Endothelial cell (in vitro differentiated cells): ENCODE measurements at regions not wholly inside any gene's neighbourhood (a gene's known extent, or its start where the extent isn't known, plus 50 kb on each side); places are given as distances from the start of the nearest gene placed in this dataset.
A peak's percentile ranks its signal among the peaks of the same experiment; 100 is the strongest.

Experiments
- DNase-seq: peaks from one replicate; pipeline ENCODE4 v3.0.0; 2021; ENCODE audit warnings: low spot score
- H3K27ac Mint-ChIP-seq: one replicate; pipeline ENCODE4 v1.8.0; 2021; ENCODE audit warnings: mixed read lengths, inconsistent platforms; ENCODE audit not compliant: unreplicated experiment
- H3K27me3 Mint-ChIP-seq: one replicate; pipeline ENCODE4 v1.8.0; 2021; ENCODE audit warnings: mild to moderate bottlenecking, moderate library complexity, mixed read lengths, inconsistent platforms; ENCODE audit not compliant: unreplicated experiment
- H3K36me3 Mint-ChIP-seq: one replicate; pipeline ENCODE4 v1.8.0; 2021; ENCODE audit warnings: mild to moderate bottlenecking, low read depth, mixed read lengths, inconsistent platforms; ENCODE audit not compliant: unreplicated experiment
- H3K4me1 Mint-ChIP-seq: one replicate; pipeline ENCODE4 v1.8.0; 2021; ENCODE audit warnings: mild to moderate bottlenecking, mixed read lengths, inconsistent platforms; ENCODE audit not compliant: unreplicated experiment
- H3K4me3 Mint-ChIP-seq: one replicate; pipeline ENCODE4 v1.8.0; 2021; ENCODE audit warnings: mild to moderate bottlenecking, mixed read lengths, inconsistent platforms; ENCODE audit not compliant: unreplicated experiment
- H3K9me3 Mint-ChIP-seq: one replicate; pipeline ENCODE4 v1.8.0; 2021; ENCODE audit warnings: mixed read lengths, inconsistent platforms; ENCODE audit not compliant: unreplicated experiment
- CTCF ChIP-seq: fragments of 200-600 bp; sonication (generic); IDR thresholded peaks from one replicate; pipeline ENCODE4 v1.5.0; 2021; ENCODE audit warnings: antibody characterized with exemption; ENCODE audit not compliant: unreplicated experiment

GRCh38 chr6:27669624-27670301 lies 196.9 kb upstream of the ZNF184 start:
- no peak for TF ChIP-seq CTCF
- no peaks in the 10 kb centered on the region for H3K36me3 Mint-ChIP-seq
- no peak for DNase-seq
- H3K9me3 Mint-ChIP-seq, result no peaks in the 10 kb centered on the region
- no peak overlapping the region for H3K27ac Mint-ChIP-seq
- H3K4me3 Mint-ChIP-seq, result peak overlapping the region; percentile 76
- peaks cover 20% of the 10 kb centered on the region for H3K4me1 Mint-ChIP-seq
- peaks cover 22% of the 10 kb centered on the region for H3K27me3 Mint-ChIP-seq

- TF ChIP-seq CTCF, result no peak
- DNase-seq, result no peak
- H3K4me1 Mint-ChIP-seq, result peaks cover 20% of the 10 kb centered on the region
- H3K27me3 Mint-ChIP-seq, result peaks cover 22% of the 10 kb centered on the region
- no peaks in the 10 kb centered on the region for H3K36me3 Mint-ChIP-seq
- no peaks in the 10 kb centered on the region for H3K9me3 Mint-ChIP-seq
- H3K27ac Mint-ChIP-seq, result peak overlapping the region; percentile 37
- peak overlapping the region; percentile 76 for H3K4me3 Mint-ChIP-seq
Measured at GRCh38 chr6:27669295-27669623, 196.4 kb upstream of the ZNF184 start.

GRCh38 chr6:27668442-27669294 lies 195.8 kb upstream of the ZNF184 start:
- Mint-ChIP-seq H3K9me3 (no peaks in the 10 kb centered on the region), H3K27ac (peak overlapping the region; percentile 37), H3K4me1 (peaks cover 20% of the 10 kb centered on the region), H3K36me3 (no peaks in the 10 kb centered on the region), H3K4me3 (peak overlapping the region; percentile 90), H3K27me3 (peaks cover 22% of the 10 kb centered on the region)
- DNase-seq, result peak; percentile 59
- no peak for TF ChIP-seq CTCF

- Mint-ChIP-seq H3K4me1 (peaks cover 20% of the 10 kb centered on the region), H3K36me3 (no peaks in the 10 kb centered on the region), H3K27me3 (peaks cover 19% of the 10 kb centered on the region), H3K4me3 (peak overlapping the region; percentile 90), H3K9me3 (no peaks in the 10 kb centered on the region), H3K27ac (no peak overlapping the region)
- no peak for DNase-seq
- no peak for TF ChIP-seq CTCF
Measured at GRCh38 chr6:27667657-27668441, 194.9 kb upstream of the ZNF184 start.
